ENCODE measurements at regions not wholly inside any gene's neighbourhood (a gene's known extent, or its start where the extent isn't known, plus 50 kb on each side); places are given as distances from the start of the nearest gene placed in this dataset.

DNA sequence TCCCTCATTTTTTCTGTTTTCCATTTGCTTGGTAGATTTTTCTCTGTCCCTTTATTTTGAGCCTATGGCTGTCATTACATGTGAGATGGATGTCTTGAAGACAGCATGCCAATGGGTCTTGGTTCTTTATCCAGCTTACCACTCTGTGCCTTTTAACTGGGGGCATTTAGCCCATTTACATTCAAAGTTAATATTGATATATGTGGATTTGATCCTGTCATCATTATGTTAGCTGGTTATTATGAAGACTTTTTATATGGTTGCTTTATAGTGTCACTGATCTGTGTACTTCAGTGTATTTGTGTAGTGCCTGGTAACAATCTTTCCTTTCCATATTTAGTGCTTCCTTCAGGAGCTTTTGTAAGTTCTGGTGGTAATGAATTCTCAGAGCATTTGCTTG, 89.3 kb upstream of the UNC5B start:
- DNase-seq (ENCODE audit: low spot score), result no peak

DNA sequence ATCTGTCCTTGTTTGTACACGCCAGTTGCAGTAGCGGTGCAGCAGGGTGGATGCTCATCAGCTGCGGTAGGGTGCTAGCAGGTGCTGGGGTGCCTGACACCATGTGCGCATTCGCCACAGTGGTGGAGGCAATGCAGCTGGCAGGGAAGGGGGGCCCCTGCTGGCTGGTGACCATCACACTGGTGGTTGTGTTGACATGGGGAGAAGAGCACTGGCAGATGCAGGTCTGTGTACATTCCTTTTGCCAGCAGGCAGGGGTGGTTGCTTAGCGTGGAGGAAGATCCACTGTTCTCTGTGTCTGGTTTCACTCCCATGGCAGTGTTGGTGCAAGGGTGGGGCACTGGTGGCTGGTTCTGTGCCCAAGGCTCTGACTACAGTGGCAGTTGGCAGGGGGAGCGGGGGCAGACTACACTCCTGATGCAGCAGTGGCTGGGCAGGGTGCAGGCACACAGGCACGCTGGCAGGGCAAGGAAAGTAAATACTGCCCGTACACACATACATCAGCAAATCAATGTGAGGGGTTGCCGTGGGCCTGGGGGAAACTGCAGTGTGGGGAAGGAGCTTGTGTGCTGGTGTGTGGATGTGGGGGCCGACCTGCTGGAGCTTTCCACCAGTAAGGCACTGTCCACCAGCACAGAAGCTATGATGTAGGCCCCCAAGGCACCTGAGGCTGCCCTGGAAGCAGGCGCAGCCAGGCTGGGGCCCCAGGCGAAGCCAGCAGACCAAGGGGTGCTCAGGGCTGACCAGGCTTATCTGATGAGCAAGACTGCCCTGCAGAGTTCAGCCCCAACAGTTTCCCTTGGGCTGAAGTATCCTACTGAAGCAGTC, 87.2 kb upstream of the UNC5B start:
- no peak for DNase-seq (ENCODE audit: low spot score)

DNA sequence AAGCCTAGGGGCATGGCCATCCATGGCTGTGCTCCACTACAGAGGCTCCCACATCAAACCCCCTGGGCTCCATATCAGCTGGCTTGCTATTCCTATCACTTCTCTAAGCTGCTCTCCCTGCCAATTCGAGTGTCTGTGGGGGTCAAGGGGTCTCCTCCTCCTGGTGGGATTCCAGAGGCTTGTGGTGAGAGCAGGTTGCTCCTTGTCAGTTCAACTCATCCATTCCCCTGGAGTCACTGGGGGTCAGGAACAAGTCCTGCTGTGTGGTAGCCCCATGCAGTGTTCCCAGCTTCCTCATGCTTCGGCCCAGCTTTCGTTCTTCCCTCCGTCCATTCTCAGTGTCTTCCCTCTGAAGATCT, 86.6 kb upstream of the UNC5B start:
- no peak for DNase-seq (ENCODE audit: low spot score)

DNA sequence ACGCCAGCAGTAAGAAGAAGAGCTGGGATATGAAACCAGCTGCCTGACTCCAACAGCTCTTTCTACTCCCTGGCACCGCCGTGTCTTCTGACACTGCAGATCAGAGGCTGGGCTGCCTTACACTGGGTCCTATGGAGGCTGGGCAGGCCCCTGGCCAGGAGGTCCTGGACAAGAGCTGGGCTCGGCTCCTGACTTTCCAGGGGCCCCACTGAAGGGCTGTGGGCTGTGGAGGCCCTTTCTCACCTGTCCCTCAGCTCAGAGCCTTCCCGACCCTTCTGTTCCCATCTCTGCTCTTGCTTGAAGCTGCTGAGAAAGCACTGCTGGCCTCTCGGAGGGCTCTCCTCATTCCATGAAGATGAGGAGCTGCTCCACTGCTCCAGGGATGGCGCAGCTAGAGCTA, 85.9 kb upstream of the UNC5B start:
- DNase-seq (ENCODE audit: low spot score), result no peak

DNA sequence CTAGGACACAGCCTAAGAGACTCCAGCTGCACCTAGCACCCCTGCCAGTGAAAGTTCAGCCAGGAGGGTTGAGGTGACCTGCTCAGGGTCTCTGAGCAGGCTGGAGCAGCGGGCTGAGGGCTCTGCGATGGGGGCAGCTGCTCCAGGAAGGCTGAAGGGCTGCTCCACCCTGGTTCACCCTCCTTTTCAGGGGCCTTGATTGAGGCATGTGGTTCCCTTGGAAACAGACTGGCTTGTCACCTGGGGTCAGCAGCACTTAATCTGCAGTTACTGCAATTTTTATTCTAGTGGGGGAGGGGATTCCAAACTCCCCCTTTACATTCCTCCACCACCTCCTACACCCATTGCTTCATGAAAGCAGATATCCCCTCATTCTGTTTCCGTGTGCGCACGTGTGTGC, 85.3 kb upstream of the UNC5B start:
- DNase-seq (ENCODE audit: low spot score), result no peak

DNA sequence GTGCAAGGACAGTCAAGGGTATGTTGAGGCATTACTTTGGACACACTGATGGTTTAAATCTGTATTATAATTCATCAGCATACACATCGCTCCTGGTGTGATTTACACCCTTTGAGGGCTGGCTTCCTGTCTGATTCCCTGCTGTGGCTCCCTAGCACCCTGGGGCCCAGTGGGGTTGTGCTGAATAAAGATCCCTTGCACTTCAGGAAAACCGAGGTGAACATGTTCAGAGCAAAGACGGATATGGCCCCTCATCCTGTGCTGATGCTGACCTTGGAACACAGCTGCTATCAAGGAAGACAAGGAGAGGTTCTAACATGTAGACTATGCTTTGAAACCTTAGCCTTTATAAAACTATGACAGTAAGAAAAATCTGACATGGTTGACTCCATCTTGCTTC, 84.6 kb upstream of the UNC5B start:
- no peak for DNase-seq (ENCODE audit: low spot score)

DNA sequence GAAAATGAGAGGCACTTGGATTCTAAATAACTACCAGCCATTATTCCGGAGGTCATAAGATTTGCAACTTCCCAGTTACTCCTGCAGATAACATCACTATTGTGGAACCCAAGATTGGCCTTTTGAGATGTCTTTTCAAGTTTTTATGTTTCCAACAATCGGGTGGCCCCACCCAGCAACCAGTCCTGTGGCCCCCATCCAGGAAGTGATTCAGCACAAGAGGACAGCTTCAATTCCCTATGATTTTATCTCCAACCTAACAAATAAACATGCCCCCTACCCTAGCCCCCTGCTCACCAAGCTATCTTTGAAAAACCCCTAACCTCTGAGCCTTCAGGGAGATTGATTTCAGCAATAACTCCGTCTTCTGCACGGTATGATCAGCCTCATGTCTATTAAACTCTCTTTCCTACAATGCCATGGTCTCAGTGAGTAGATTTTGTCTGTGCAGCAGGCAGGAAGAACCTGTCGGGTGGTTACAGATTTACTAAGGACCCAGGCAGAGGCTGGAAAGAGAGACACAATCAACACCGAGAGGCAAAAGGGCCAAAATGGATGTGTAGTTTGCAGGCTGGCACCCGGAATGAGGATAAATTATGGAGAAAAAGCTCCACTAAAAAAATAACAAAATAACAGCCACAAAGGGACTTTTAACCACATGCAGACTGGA, 83.9 kb upstream of the UNC5B start:
- DNase-seq (ENCODE audit: low spot score), result peak; percentile 35

DNA sequence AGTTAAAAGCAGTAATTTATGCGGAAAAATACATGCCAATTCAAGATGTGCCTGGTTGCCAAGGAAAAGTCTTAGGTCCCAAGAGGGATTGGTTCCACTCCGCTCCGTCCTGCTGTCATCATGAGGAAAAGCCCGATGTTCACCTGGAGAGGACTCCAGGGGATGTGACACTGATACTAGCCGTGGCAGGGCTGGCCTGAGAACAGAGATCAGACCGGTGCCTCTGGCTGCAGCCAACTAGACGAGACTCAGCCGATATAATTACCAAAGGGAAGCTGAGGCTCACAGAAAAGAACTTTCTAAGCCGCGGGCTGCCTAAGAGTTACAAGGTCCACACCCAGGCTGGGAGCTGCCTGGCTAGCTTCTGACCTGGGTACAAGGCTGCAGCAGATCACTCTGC, 81.3 kb upstream of the UNC5B start:
- no peak for DNase-seq (ENCODE audit: low spot score)

DNA sequence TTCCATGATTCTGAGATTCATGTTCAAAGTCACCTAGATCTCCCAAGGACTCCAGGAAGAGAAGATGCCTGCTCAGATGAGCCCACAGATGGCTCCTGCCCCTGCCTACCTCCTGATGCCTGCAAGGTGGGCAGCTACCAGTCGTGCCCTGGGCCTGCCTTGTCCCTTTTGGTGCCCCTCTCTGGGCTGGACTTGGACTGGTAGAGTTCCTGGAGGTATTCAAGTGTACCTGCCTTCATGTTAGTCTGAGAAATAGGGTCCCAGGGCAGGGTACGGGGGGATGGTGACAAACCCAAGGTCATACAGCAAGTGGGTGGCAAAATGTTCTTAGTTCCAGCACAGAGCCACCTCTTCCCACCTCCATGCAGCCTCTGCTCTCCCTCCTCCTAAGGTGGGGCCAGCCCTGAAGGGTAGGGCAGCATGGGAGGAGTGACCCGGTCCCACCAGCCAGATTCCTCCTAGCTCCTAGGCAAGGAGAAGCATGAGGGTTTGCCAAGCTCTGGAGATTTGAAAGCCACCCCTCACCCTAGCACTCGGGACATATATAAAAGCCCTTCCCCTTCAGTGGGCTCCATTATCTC, 80.8 kb upstream of the UNC5B start:
- no peak for DNase-seq (ENCODE audit: low spot score)

DNA sequence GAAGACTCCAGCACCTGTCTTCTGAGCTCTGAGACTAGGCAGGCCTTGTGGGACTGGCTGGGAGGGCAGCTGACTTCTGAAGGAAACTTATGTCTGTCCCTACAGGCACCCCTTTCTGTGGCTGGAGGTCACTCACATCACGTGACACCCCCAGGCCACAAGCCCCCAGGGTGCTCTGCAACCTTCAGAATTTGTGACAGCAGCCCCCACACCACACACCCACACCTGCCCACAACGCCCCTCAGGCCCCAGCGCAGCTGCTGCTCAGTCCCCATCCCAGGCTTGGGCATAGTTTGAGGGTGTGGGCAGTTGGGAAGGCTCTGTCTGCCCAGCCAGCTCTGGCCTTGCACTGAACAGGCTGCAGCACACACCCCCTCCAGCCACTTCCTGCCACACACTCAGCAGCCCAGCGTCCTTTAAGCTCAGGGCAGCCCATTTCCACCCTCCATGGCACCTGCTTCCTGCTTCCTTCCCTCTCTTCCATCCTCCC, 80.0 kb upstream of the UNC5B start:
- DNase-seq (ENCODE audit: low spot score), result no peak

DNA sequence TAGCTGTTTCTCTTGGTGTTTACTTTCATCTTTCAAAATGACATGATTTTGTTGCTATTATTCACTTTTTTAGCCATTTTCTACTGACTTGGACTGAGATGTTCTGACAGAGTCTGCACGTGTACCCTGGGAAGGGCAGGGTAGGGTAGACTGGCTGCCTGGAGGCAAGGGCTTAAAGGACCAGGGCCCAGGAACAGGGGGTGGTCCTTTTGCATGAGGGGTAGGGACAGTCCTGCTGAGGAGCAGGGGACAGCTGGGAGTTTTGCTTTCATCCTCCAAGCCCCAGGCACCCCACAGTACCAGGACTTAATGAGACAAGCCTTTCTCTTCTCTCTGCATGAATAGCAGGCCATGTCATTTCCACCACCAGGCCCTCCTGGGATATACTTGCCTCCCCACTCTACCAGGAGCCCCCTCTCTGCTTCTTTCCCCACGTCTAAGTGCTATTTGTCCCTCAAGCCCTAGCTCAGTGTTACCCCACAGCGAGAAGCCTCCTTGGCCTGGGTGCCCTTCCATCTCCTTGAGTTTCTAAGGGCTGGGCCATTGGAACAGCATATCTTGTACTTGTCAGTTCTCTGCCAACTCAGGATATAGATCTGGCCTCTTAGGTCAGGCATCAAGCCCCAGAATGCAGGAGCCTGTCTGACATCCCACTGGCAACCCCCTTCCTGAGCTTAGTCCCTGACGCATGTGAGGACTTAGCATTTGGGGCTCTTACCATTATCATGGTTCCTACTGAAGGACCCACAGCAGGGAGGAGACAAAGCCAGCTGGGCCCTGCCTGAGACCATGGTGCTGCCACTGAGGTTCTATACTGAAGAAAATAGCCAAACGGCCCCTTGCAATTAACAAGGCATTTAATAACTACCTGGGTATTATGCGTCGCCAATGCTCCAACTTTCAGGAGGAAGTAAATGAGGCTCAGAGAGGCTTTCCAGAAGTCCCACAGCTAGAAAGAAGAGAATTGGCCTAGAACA, 78.4 kb upstream of the UNC5B start:
- DNase-seq (ENCODE audit: low spot score), result no peak

DNA sequence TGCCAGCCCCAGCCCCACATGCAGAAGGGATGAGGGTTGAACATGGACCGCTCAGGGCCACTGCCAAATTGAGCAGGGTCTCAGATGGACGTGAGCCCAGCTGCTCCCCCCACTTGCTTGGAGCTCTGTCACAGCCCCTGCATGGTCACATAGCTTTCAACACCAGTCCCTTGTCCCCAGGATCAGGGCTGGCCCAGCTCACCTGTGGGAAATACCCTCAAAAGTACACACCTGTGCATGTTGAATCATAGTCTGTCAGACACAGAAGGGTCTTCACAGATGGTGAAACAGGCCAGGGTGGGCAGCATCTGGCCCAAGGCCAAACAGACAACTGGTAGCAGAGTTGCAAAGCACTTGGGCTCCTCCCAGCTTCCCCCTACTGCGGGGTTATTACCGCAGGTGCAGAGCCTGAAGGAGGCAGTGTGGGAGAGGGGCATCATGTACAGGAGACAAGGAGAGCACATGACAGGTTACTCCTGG, 77.6 kb upstream of the UNC5B start:
- no peak for DNase-seq (ENCODE audit: low spot score)

DNA sequence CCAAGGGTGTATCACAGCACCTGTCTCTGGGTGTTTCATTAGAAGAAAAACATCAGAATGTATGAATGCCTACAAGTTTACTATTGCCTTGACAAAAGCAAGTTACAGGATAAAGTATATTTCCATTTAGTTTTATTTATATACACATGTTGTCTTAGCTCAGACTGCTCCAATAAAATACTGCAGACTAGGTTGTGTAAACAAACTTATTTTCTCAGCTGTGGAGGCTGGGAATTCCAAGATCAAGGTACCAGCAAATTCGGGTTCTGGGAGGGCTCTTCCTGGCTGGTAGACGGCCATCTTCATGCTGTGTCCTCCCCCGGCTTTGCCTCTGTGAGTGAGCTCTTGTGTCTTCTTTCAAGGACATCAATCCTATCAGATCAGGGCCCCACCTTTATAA, 77.1 kb upstream of the UNC5B start:
- DNase-seq (ENCODE audit: low spot score), result no peak

DNA sequence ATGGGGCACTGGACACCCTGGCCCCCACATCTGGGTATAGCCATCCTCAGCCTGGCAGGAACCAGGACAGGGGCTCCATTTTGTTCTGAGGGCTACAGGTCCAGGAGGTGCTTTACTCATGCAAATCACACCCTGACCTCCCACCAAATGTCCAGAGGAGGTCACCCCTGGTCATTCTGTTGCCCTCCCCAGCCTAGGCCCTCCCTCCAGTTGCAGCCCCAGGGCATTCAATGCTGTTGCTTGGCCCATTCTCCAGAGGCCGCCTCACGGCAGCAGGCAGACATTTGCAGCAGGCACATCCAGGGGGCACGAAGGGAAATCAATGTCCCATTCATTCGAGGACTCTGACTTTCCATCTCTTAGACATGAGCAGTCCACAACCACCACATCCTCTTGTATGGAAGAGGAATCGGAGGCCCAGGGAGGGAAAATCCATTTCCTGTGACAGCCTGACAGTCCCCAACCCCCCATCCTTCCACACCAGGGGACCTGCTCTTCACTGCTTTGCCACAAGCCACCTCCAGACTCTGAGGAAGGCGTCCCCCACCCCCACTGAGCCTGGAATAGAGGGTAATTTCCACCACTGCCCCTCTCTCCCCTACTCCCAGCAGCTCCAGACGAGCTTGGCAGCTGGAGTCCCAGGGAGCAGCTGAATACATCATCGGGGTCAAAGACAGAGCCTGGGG, 76.2 kb upstream of the UNC5B start:
- no peak for DNase-seq (ENCODE audit: low spot score)

DNA sequence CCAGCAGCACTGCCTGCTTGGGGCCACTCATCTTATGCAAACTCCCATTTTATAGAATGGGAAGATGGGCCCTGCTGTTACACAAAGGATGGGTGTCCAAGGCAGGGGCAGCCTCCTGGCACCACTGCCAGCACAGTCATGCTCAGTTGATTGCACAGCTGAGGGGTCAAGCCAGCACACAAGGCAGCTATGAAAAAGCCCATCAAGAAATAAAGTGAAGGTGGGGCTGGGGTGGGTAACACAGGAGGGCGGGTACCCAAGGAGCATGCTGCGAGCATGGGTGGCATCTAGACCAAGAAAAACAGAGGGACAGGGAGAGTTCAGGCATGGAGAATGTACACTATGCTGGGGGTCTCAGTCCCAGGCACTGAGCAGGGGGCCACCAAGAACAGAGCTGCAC, 74.7 kb upstream of the UNC5B start:
- no peak for DNase-seq (ENCODE audit: low spot score)

DNA sequence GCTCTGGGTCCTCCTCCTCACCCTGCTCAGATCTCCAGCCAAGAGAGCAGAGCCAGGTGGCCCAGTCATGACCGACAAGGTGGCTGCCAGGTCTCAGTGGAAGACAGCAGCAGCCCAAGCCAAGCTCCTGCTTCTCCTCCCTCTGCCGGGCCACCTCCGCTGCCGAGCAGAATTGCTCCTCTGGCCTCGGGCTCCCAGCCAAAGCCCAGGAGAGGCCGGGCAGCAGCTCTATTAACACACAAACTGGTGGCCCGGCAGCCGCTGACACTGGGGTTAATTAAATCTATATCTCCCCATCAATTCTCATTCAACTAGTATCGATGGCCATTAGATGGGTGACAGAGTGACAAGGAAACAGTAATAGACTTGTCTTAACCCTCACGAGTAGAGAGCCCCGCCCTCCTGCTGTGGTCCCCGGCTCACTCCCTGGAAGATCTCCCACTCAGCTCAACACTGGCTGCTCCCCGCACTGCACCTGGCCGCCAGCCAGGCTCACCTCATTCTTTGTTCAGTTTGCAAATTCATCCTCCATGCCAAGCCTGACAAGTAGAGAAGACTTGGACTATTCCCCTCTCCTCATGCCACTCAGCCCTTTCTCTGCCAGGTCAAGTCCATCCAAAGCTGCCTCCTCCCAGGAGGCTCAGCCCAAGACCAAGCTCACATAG, 74.1 kb upstream of the UNC5B start:
- DNase-seq (ENCODE audit: low spot score), result no peak

DNA sequence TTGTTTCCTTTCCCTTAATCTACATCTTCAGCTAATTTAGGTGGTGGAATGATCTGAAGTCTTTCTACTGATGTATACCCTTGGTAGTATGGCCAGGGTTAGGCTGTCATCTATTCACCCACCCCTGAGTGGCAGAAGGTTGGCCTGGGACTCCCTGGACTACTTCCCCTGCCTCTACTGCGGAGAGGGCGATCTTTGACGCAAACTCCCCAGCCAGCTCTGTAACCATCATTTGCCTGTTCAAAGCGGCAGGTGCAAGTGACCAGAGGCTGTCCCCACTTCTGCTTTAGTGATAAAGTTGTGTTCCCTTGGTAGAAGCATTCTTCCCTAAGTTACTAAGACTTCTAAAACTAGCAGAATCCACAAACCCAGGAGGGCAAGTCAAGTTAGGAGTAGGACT, 70.8 kb upstream of the UNC5B start:
- no peak for DNase-seq (ENCODE audit: low spot score)

DNA sequence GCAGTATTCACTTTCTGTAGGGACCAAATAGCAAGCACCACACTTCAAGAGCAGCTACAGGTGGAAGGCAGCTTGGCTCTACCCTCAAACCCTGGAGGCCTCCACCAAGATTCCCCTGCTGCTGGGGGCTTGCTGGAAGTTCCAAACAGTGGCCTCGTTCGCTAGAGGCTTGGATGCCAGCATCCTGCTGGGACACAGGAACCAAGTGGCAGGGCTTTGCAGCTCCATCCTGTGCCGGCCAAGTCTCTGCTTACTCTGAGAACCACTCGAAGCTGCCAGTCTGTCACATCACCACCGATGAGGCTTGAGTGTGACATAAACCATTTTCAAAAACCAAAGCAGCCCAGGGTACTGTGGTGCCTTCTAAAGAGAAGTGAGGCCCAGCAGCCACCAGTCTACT, 69.2 kb upstream of the UNC5B start:
- no peak for DNase-seq (ENCODE audit: low spot score)

DNA sequence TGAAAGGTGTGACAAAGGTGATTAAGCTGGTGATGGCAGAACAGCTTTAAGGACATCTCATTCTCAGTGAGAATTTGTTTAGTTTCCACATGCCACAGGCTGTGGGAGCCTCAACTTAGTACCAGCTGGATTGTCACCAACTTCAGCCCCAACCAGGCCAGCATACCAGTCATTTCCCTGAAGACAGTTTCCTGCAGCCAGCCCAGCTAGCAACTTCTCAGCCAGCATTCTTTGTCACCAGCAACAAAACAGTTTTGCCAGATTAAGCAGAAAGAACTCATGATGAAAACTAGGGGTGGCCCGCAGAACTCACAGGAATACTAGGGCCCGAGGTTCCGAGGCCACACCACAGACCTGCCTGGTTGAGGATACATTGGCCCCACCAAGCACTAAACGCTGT, 68.8 kb upstream of the UNC5B start:
- no peak for DNase-seq (ENCODE audit: low spot score)

DNA sequence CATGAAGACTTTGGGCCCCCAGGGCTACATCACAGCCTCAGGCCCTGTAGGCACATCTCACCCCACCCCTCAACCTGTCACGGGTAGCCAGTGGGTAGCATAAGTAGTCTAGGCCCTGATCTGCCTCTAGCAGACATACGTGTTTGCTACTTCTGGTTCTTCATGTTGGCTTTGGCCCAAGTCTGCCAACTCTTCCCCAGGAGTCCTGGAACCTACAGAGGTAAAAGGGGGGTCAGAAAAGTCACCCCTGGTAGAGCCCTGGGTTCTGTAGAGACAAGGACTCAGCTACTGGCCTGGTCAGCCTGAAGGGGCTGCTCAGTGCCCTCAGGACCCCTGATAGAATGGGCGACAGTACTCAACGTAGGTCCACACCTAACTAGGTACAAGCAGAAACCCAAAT, 67.5 kb upstream of the UNC5B start:
- DNase-seq (ENCODE audit: low spot score), result no peak

DNA sequence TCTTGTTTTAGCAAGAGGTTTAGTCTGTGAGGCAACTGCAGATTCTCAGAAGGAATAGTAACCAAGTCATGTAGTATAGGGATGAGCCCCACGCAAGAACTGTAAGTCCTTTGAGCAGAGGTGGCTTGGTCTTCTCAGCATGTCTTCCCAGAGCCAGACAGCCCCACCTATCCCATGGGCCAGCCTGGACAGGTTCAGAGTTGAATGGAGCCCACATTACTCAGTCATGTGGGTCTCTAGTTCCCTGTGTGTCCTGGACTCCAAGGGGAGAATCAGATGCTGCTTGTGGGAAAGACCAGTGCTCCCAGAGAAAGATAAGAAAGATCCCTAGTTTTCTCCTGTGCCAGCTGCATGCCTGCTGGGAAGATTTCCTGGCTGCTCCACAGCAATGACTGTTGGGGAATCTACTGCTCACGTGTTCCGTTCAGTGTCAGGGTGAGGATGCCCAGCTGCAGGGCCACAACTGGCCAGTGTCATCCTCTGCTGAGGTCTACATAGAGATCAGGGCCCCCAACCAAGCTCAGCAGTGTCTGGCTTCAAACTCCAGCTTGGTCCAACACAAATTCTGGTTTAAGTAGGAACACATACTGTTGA, 66.9 kb upstream of the UNC5B start:
- no peak for DNase-seq (ENCODE audit: low spot score)

Measured in kidney tubule cell (primary cell).